Esophagus muscularis mucosa (tissue), 3 donors: ENCODE measurements at regions not wholly inside any gene's neighbourhood (a gene's known extent, or its start where the extent isn't known, plus 50 kb on each side); places are given as distances from the start of the nearest gene placed in this dataset.

Source experiments
- POLR2AphosphoS5 ChIP-seq, 2 donors: sonication (generic); formaldehyde crosslinking; IDR thresholded peaks; one replicate each; pipeline ENCODE4 v1.6.1; 2017; ENCODE audit warnings: antibody characterized with exemption in 2 of 2
- TF ChIP-seq, protein P1 (sequence below), 3 experiments: fragments of 200-600 bp in 2 of 3; fragments of 450-650 bp in 1 of 3; sonication (generic) in 2 of 3; IDR thresholded peaks; one replicate each; pipeline ENCODE4 v1.5.1; 2017 to 2019; ENCODE audit warnings: antibody characterized with exemption in 3 of 3, mild to moderate bottlenecking in 2 of 3, moderate library complexity in 1 of 3

DNA sequence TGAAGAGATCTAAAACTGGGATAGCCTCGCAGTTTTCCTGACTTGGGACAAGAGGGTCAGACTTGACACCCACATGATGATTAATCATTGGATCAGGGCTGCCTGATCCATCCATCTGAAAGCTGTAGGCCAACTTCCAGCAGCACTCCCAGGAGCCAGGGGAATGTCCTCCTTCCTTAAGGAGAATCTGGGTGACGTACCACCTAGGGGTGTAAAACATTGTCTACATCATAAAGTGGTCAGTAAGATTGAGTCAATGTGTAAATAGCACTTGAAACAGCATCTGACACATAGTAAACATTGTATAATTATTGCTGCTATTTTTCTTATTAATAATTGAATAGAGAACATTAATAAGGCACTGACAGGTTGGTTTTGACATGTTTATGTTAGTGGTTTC, 392.8 kb downstream of the JRKL start:
- TF ChIP-seq, protein P1, sequence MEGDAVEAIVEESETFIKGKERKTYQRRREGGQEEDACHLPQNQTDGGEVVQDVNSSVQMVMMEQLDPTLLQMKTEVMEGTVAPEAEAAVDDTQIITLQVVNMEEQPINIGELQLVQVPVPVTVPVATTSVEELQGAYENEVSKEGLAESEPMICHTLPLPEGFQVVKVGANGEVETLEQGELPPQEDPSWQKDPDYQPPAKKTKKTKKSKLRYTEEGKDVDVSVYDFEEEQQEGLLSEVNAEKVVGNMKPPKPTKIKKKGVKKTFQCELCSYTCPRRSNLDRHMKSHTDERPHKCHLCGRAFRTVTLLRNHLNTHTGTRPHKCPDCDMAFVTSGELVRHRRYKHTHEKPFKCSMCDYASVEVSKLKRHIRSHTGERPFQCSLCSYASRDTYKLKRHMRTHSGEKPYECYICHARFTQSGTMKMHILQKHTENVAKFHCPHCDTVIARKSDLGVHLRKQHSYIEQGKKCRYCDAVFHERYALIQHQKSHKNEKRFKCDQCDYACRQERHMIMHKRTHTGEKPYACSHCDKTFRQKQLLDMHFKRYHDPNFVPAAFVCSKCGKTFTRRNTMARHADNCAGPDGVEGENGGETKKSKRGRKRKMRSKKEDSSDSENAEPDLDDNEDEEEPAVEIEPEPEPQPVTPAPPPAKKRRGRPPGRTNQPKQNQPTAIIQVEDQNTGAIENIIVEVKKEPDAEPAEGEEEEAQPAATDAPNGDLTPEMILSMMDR (IDR thresholded peaks at IDR 0.05): no peak
- no peak for TF ChIP-seq POLR2AphosphoS5 (IDR thresholded peaks at IDR 0.05)
